Esophagus squamous epithelium (tissue), 4 donors: ENCODE measurements at regions not wholly inside any gene's neighbourhood (a gene's known extent, or its start where the extent isn't known, plus 50 kb on each side); places are given as distances from the start of the nearest gene placed in this dataset.

Experiments
- POLR2A ChIP-seq, 4 donors: fragments of 450-650 bp; IDR thresholded peaks; one replicate each; pipeline ENCODE4 v1.6.1; 2017; ENCODE audit warnings: antibody characterized with exemption in 4 of 4, mild to moderate bottlenecking in 4 of 4, moderate library complexity in 3 of 4
- TF ChIP-seq, protein P1 (sequence below), 6 experiments: fragments of 450-650 bp in 4 of 6; fragments of 200-600 bp in 2 of 6; sonication (generic) in 2 of 6; IDR thresholded peaks; one replicate each; pipeline ENCODE4 v1.5.1; 2016 to 2019; ENCODE audit warnings: antibody characterized with exemption in 6 of 6, mild to moderate bottlenecking in 4 of 6, moderate library complexity in 4 of 6

DNA sequence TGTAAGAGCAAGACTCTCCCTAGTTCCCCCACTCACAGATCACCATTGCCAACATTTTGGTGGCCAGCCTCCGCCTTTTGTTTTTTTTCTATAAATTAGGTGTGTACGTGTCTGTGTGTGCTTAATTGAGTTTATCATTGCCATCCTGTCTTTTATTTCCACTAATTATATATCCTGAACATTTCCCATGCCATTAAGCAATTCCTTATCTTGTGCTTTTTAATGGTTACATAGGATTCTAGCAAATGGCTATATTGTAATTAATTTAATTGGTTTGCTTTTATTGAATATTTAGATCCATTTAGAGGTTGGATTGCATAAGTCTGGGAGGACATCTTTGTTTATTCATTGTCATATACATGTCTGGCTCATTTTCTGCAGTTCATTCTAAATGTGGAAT, 107.3 kb upstream of the RTL1 start:
- TF ChIP-seq, protein P1, sequence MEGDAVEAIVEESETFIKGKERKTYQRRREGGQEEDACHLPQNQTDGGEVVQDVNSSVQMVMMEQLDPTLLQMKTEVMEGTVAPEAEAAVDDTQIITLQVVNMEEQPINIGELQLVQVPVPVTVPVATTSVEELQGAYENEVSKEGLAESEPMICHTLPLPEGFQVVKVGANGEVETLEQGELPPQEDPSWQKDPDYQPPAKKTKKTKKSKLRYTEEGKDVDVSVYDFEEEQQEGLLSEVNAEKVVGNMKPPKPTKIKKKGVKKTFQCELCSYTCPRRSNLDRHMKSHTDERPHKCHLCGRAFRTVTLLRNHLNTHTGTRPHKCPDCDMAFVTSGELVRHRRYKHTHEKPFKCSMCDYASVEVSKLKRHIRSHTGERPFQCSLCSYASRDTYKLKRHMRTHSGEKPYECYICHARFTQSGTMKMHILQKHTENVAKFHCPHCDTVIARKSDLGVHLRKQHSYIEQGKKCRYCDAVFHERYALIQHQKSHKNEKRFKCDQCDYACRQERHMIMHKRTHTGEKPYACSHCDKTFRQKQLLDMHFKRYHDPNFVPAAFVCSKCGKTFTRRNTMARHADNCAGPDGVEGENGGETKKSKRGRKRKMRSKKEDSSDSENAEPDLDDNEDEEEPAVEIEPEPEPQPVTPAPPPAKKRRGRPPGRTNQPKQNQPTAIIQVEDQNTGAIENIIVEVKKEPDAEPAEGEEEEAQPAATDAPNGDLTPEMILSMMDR (IDR thresholded peaks at IDR 0.05): no peak
- TF ChIP-seq POLR2A (IDR thresholded peaks at IDR 0.05): no peak
